Fibroblast of villous mesenchyme (primary cell): ENCODE measurements at regions not wholly inside any gene's neighbourhood (a gene's known extent, or its start where the extent isn't known, plus 50 kb on each side); places are given as distances from the start of the nearest gene placed in this dataset.

Experiments
- DNase-seq: peaks from one replicate; pipeline ENCODE4 v3.0.0-alpha.2; 2010; ENCODE audit warnings: low read depth
- H3K4me3 ChIP-seq: 2 replicates; pipeline ENCODE4 v1.5.1; 2011; ENCODE audit warnings: low read depth, mild to moderate bottlenecking, low read length
- TF ChIP-seq, protein P1 (sequence below): IDR thresholded peaks from 2 replicates; pipeline ENCODE4 v1.5.1; 2012; ENCODE audit warnings: low read depth, mild to moderate bottlenecking, low read length; ENCODE audit not compliant: insufficient read depth

DNA sequence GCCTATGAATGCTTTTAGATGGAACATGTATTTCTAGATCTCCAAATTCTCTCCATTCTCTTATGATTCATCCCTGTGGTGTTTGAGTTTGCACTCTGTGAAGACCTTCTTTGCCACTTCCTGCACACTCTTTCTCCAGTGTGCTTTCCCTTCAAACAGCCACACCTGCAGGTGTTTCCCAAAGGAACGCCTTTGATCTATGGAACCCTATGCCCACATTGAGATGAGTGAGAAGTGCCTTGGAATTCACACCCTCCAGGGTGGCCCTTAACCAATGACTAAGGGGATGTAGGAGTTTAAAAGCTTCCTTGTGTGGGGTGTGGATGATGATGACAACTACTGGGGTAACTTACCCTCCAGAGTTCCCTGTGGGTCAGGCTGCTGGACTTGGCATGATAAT, 570.1 kb downstream of the DHX35 start:
- no peak for DNase-seq
- TF ChIP-seq, protein P1, sequence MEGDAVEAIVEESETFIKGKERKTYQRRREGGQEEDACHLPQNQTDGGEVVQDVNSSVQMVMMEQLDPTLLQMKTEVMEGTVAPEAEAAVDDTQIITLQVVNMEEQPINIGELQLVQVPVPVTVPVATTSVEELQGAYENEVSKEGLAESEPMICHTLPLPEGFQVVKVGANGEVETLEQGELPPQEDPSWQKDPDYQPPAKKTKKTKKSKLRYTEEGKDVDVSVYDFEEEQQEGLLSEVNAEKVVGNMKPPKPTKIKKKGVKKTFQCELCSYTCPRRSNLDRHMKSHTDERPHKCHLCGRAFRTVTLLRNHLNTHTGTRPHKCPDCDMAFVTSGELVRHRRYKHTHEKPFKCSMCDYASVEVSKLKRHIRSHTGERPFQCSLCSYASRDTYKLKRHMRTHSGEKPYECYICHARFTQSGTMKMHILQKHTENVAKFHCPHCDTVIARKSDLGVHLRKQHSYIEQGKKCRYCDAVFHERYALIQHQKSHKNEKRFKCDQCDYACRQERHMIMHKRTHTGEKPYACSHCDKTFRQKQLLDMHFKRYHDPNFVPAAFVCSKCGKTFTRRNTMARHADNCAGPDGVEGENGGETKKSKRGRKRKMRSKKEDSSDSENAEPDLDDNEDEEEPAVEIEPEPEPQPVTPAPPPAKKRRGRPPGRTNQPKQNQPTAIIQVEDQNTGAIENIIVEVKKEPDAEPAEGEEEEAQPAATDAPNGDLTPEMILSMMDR = no peak
- no peak overlapping the region for H3K4me3 ChIP-seq

DNA sequence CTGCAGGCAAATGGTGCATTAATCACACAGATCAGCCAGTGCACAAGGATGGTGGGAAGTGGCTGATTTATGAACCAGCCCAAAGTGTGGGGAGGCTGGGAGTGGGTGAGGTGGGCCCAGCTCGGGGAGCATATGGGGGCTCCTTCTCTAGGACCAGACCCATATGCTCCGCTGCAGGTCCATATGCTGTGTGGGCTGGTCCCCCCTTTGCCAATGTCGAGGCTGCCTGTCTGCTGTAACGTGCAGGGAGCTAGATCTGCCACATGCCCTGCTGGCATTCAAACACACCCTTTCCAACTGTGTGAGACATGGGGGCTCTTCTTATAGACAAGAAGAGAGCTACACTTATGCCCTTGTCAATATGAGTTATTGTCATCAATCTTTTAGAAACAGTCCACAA, 566.3 kb downstream of the DHX35 start:
- no peak overlapping the region for H3K4me3 ChIP-seq
- no peak for DNase-seq
- TF ChIP-seq, protein P1 = no peak

DNA sequence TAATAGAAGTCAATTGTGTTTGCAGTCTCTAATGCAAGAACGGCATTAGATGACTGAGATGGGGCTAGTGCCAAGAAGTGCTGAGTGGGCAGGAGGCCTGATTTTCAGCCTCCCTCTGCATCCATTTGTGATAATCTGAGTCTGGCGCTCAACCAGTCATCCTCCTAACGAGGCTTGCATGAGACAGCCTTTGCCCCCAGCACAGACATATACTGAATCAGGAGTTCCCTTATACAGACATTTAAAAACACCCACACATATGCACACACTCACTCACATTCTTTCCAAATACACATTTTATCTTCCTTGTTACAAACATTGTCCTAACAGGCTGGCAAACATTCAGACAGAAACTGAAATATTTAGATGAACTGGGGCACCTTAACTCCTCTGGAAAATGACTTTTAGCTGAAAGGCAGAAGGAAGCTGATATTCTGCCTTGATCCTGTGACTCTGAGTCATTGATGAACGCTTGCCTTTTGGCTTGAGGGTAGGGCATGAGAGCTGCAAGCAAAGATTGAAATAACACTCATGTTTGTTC, 562.3 kb downstream of the DHX35 start:
- TF ChIP-seq, protein P1 = no peak
- DNase-seq = no peak
- H3K4me3 ChIP-seq = no peak overlapping the region

DNA sequence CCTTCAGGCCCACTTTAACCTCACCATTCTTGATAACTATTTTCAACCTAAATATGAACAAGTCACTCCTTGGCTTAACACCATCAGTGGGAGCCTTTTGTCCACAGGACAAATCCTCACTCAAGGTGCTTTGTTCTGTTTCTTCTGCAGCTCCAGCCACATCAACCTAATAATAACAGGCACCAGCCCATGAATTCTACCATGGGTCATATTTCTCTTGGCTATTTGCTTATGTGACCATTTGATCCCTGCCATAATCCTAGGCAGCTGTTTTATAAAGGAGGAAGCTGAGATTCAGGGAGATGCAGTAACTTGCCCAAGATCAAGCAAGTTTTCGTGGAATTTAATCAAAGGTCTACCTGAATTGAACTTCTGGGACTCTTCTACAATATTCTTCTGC, 561.3 kb downstream of the DHX35 start:
- no peak for DNase-seq
- no peak overlapping the region for H3K4me3 ChIP-seq
- TF ChIP-seq, protein P1 = no peak

DNA sequence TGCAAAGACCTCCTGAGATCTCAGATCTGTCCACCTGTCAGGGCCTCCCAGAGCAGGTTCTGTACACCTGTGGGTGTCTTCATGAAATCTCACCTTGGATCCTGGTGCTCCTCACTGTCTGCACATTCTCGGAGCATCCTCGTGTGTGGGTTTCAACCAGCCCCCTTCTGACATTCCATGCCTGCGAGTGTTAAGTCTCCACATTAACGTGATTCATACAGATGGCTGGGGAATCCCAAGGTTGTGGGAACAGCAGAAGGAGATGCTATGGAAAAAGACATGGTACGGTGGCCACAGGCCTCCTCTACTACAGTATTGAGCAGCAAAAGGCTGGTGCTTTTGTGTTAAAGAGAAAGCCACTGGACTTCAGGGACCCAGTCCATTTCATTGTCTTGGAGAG, 556.5 kb downstream of the DHX35 start:
- no peak for DNase-seq
- no peak overlapping the region for H3K4me3 ChIP-seq
- TF ChIP-seq, protein P1 = no peak

DNA sequence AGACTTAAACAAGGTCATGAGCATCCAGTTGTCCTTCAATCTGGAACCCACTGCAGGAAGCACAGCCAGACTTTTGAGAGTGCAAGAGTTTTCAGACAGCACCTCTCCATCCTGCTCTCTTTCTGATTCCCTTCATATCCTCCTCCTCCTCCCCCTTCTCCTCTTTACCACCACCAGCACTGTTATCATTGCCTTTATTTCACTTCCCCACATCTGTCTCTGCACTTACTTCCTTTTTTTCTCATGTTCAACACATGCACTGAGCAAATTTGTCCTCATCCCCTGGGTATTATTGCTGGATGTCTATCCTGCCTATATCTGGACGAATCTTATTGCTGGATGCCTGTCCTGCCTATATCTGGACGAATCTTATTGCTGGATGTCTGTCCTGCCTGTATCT, 554.8 kb downstream of the DHX35 start:
- TF ChIP-seq, protein P1 = no peak
- no peak overlapping the region for H3K4me3 ChIP-seq
- no peak for DNase-seq

DNA sequence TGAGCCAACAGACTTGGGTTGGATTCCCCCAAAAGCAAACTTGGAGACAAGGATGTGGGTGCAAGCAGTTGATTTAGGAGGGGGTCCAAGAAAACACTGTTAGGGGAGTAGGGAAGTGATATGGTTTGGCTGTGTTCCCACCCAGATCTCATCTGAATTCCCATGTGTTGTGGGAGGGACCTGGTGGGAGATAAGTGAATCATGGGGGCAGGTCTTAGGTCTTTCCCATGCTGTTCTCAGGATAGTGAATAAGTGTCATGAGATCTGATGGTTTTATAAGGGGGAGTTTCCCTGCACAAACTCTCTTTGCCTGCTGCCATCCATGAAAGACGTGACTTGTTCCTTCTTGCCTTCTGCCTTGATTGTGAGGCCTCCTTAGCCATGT, 542.6 kb downstream of the DHX35 start:
- TF ChIP-seq, protein P1 = no peak
- no peak overlapping the region for H3K4me3 ChIP-seq
- no peak for DNase-seq
